Smooth muscle cell (in vitro differentiated cells): ENCODE measurements at regions not wholly inside any gene's neighbourhood (a gene's known extent, or its start where the extent isn't known, plus 50 kb on each side); places are given as distances from the start of the nearest gene placed in this dataset.

Experiments used
- DNase-seq: peaks from one replicate; lab custom pipeline; 2025; ENCODE audit not compliant: unreplicated experiment; lab: John Stamatoyannopoulos, UW
- H2AFZ ChIP-seq: fragments of 200-600 bp; sonication (generic); 2 replicates; pipeline ENCODE4 v1.6.0; 2016; ENCODE audit warnings: antibody characterized with exemption, low read depth, mild to moderate bottlenecking
- H3F3A ChIP-seq: fragments of 200-600 bp; sonication (generic); 2 replicates; pipeline ENCODE4 v1.6.0; 2017; ENCODE audit warnings: antibody characterized with exemption, low read depth
- H3K27ac ChIP-seq: fragments of 200-600 bp; sonication (generic); 2 replicates; pipeline ENCODE4 v1.5.1; 2016; ENCODE audit warnings: low read depth, mild to moderate bottlenecking
- H3K27me3 ChIP-seq: fragments of 200-600 bp; sonication (generic); 2 replicates; pipeline ENCODE4 v1.6.1; 2016; ENCODE audit warnings: low read depth, mild to moderate bottlenecking
- H3K36me3 ChIP-seq: fragments of 200-600 bp; sonication (generic); 2 replicates; pipeline ENCODE4 v1.5.1; 2016; ENCODE audit warnings: low read depth
- H3K4me1 ChIP-seq: fragments of 200-600 bp; sonication (generic); 2 replicates; pipeline ENCODE4 v1.5.1; 2016; ENCODE audit warnings: low read depth
- H3K4me2 ChIP-seq: fragments of 200-600 bp; sonication (generic); 2 replicates; pipeline ENCODE4 v1.6.0; 2016; ENCODE audit warnings: mild to moderate bottlenecking
- H3K4me3 ChIP-seq: fragments of 200-600 bp; sonication (generic); 2 replicates; pipeline ENCODE4 v1.5.1; 2016; ENCODE audit warnings: mild to moderate bottlenecking
- H3K79me2 ChIP-seq: fragments of 200-600 bp; sonication (generic); 2 replicates; pipeline ENCODE4 v1.6.0; 2016; ENCODE audit warnings: low read depth, mild to moderate bottlenecking
- H3K9ac ChIP-seq: fragments of 200-600 bp; sonication (generic); 2 replicates; pipeline ENCODE4 v1.6.0; 2016; ENCODE audit warnings: low read depth
- H3K9me3 ChIP-seq: fragments of 200-600 bp; sonication (generic); replicated peaks from 2 replicates; pipeline ENCODE4 v1.5.1; 2016; ENCODE audit warnings: low read depth
- H4K20me1 ChIP-seq: fragments of 200-600 bp; sonication (generic); 2 replicates; pipeline ENCODE4 v1.6.0; 2016; ENCODE audit warnings: low read depth
- WGBS: methylation state at CpG from one replicate; pipeline ENCODE4 v1.1.7; 2016; ENCODE audit warnings: low lambda C conversion rate; 5-methylcytosine and 5-hydroxymethylcytosine counted together
- TF ChIP-seq, protein P1 (sequence below): fragments of 200-600 bp; sonication (generic); IDR thresholded peaks from 2 replicates; pipeline ENCODE4 v1.5.1; 2017; ENCODE audit warnings: borderline replicate concordance, mild to moderate bottlenecking, antibody characterized with exemption; ENCODE audit not compliant: insufficient read depth, poor library complexity, severe bottlenecking

DNA sequence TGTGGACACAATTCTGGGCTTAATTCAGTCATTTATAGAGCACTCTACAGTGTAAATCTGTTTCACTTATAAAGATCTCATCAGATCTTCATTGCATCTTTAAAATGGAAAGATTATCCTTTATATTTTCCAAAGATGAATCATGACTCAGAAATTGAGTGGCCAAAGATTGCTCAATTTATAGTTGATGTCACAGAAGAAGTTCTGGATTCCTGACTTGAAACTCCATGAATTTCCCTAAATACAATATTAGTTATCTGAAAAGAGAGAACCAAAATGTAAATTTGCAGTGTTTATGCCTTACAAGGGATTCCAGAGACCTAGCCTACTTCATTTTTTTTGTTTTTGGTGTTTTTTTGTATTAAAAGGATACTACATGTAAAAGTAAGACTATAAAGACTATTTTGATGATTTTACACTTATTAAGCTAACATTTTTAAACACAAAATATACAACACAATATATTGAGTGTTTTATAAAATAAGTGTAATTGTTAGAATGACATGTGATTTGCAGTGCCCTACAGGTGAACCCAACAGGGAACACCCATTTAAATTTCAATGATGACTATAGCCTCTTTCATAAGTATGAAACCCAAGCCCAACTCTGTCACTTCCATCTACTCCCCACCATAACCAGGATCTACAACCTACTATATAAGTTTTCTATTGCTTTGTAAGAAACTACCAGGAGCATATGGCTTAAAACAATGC is 183.5 kb downstream of the PCDH7 start:
- no peaks in the 10 kb centered on the region for H3K36me3 ChIP-seq
- H2AFZ ChIP-seq = no peak overlapping the region
- DNase-seq = no peak
- H3K27ac ChIP-seq = no peak overlapping the region
- no peaks in the 10 kb centered on the region for H3K27me3 ChIP-seq
- no peaks in the 10 kb centered on the region for H3F3A ChIP-seq
- no peaks in the 10 kb centered on the region for H3K79me2 ChIP-seq
- H3K4me3 ChIP-seq = no peak overlapping the region
- H3K4me1 ChIP-seq = no peaks in the 10 kb centered on the region
- TF ChIP-seq, protein P1, sequence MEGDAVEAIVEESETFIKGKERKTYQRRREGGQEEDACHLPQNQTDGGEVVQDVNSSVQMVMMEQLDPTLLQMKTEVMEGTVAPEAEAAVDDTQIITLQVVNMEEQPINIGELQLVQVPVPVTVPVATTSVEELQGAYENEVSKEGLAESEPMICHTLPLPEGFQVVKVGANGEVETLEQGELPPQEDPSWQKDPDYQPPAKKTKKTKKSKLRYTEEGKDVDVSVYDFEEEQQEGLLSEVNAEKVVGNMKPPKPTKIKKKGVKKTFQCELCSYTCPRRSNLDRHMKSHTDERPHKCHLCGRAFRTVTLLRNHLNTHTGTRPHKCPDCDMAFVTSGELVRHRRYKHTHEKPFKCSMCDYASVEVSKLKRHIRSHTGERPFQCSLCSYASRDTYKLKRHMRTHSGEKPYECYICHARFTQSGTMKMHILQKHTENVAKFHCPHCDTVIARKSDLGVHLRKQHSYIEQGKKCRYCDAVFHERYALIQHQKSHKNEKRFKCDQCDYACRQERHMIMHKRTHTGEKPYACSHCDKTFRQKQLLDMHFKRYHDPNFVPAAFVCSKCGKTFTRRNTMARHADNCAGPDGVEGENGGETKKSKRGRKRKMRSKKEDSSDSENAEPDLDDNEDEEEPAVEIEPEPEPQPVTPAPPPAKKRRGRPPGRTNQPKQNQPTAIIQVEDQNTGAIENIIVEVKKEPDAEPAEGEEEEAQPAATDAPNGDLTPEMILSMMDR = no peak
- H4K20me1 ChIP-seq = no peaks in the 10 kb centered on the region
- H3K9ac ChIP-seq = no peak overlapping the region
- H3K4me2 ChIP-seq = no peak overlapping the region
- H3K9me3 ChIP-seq = no peaks in the 10 kb centered on the region

DNA sequence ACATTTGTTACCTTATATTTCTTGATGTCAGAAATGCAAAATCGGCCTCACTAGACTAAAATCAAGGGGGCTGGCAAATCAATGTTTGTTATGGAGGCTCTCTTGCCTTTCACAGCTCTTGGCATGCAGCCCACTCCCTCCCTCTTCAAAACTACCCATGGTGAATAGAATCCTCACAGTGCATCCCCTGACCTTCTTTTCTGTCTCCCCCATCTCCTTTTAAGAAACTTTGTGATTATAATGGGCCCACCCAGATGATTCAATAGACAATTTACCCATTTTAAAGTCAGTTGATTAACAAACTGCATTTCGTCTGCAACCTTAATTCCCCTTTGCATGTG is 184.0 kb downstream of the PCDH7 start:
- Histone ChIP-seq H3K9me3 (no peaks in the 10 kb centered on the region), H3K4me2 (no peak overlapping the region), H2AFZ (no peak overlapping the region), H3K27ac (no peak overlapping the region), H3K79me2 (no peaks in the 10 kb centered on the region), H3K4me3 (no peak overlapping the region), H3K36me3 (no peaks in the 10 kb centered on the region), H3K4me1 (no peaks in the 10 kb centered on the region), H4K20me1 (no peaks in the 10 kb centered on the region), H3F3A (no peaks in the 10 kb centered on the region), H3K27me3 (no peaks in the 10 kb centered on the region), H3K9ac (no peak overlapping the region)
- TF ChIP-seq, protein P1 = no peak
- WGBS = 86% methylated on average over 2 of the region's 2 CpGs
- DNase-seq = no peak

DNA sequence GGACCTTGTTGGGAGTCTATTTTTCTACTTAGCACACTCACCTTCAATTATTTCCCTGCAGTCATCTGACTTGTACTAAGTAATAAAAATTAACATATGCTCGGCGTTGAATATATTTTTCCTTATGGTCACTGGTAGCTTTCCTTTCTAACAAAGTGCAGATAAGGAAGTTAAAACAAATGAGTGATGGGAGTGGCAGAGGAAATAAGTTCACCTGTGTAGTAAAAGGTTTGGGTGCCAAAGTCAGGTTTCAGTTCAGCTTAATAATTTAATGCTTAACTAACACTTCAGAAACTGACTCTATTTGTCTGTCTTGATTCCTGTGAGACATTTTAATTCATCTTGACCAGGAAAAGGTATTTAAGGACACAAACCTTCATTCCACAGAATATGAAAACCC is 184.4 kb downstream of the PCDH7 start:
- Histone ChIP-seq H2AFZ (no peak overlapping the region), H3K36me3 (no peaks in the 10 kb centered on the region), H3K9me3 (no peaks in the 10 kb centered on the region), H3K79me2 (no peaks in the 10 kb centered on the region), H3K4me3 (no peak overlapping the region), H3K4me2 (no peak overlapping the region), H3K27me3 (no peaks in the 10 kb centered on the region), H3K4me1 (no peaks in the 10 kb centered on the region), H4K20me1 (no peaks in the 10 kb centered on the region), H3K9ac (no peak overlapping the region), H3K27ac (no peak overlapping the region), H3F3A (no peaks in the 10 kb centered on the region)
- DNase-seq = no peak
- TF ChIP-seq, protein P1 = no peak
- WGBS = 90% methylated on average over 2 of the region's 2 CpGs

DNA sequence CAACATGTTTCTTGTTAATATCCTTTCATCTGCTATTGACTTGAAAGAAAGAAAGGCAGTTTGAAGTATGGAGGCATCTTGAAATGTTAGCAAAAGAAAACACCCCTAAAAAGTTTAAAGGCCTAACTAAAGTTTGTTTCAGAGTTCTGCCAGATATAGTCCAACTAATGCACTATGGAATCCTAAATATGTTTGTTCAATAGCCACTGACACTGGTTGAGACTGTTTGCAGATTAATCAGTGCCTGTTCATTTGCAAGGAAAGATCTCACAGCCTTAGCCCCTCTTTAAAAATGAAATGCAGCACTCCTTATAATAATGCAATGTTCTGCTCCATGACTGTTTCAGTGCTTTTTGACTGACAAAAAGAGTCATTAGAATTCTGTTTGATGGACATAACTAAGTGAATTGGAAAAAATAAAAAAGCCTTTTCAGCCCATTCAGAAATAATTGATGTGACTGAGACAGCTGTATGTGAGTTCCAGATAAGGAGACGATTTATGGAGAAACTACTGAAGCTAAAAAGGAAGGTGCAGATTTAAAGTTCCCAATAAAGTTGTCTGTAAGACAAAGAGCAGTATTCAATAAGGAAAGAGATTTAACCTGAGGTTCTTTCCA is 192.0 kb downstream of the PCDH7 start:
- Histone ChIP-seq H3F3A (no peaks in the 10 kb centered on the region), H3K27me3 (no peaks in the 10 kb centered on the region), H3K4me3 (no peak overlapping the region), H4K20me1 (no peaks in the 10 kb centered on the region), H3K9me3 (no peaks in the 10 kb centered on the region), H3K79me2 (no peaks in the 10 kb centered on the region), H2AFZ (peak overlapping the region; percentile 44), H3K9ac (no peak overlapping the region), H3K4me2 (peak overlapping the region; percentile 45), H3K4me1 (peaks cover 11% of the 10 kb centered on the region), H3K27ac (peak overlapping the region; percentile 40), H3K36me3 (no peaks in the 10 kb centered on the region)
- DNase-seq = no peak
- TF ChIP-seq, protein P1 = no peak
- WGBS = 10% methylated on average over 1 of the region's 1 CpG
